Duodenal mucosa (tissue), 2 donors: ENCODE measurements at regions not wholly inside any gene's neighbourhood (a gene's known extent, or its start where the extent isn't known, plus 50 kb on each side); places are given as distances from the start of the nearest gene placed in this dataset.

ENCODE experiments used
- H3K27ac ChIP-seq: one replicate; pipeline ENCODE4 v1.7.0; 2013; ENCODE audit warnings: low read depth, low read length
- H3K27me3 ChIP-seq, 2 donors: one replicate each; pipeline ENCODE4 v1.7.0; 2013; ENCODE audit warnings: low read length in 2 of 2, control low read depth in 1 of 2; ENCODE audit not compliant: insufficient read depth in 2 of 2, control insufficient read depth in 1 of 2
- H3K36me3 ChIP-seq, 2 donors: one replicate each; pipeline ENCODE4 v1.7.0; 2013; ENCODE audit warnings: low read length in 2 of 2, control low read depth in 1 of 2; ENCODE audit not compliant: insufficient read depth in 2 of 2, control insufficient read depth in 1 of 2
- H3K4me1 ChIP-seq, 2 donors: one replicate each; pipeline ENCODE4 v1.7.0; 2013; ENCODE audit warnings: low read length in 2 of 2, control low read depth in 1 of 2; ENCODE audit not compliant: insufficient read depth in 2 of 2, control insufficient read depth in 1 of 2
- H3K4me3 ChIP-seq, 2 donors: one replicate each; pipeline ENCODE4 v1.7.0; 2013; ENCODE audit warnings: low read length in 2 of 2, low read depth in 1 of 2
- H3K9ac ChIP-seq, 2 donors: one replicate each; pipeline ENCODE4 v1.7.0; 2013; ENCODE audit warnings: low read length in 2 of 2, low read depth in 1 of 2
- H3K9me3 ChIP-seq, 2 donors: one replicate each; pipeline ENCODE4 v1.7.0; 2013; ENCODE audit warnings: low read length in 2 of 2, control low read depth in 1 of 2; ENCODE audit not compliant: control insufficient read depth in 1 of 2

DNA sequence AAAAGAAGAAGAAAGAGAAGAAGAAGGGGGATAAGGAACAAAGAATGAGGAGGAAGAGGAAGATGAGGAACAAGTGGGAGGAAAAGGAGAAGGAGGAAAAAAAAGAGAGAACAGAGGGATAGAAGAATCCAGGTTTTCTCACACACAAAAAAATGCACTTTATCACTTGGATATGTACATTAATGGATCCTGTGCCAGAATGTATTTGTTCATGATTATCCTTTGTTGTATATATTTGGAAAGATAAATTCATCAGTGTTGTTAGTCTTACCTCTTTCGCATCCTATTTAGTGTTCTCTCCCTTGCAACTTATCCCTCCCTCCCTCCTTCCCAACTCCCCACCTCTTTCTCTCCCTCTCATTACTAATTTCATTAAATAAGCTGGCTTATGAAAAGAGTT is 298.8 kb downstream of the SLCO4C1 start:
- H3K36me3 ChIP-seq = no peaks in the 10 kb centered on the region
- no peak overlapping the region for H3K27ac ChIP-seq
- no peaks in the 10 kb centered on the region for H3K4me1 ChIP-seq
- peaks cover 0 to 4% of the 10 kb centered on the region in 2 donors for H3K9me3 ChIP-seq
- H3K27me3 ChIP-seq = no peaks in the 10 kb centered on the region
- H3K4me3 ChIP-seq = no peak overlapping the region
- no peak overlapping the region for H3K9ac ChIP-seq

DNA sequence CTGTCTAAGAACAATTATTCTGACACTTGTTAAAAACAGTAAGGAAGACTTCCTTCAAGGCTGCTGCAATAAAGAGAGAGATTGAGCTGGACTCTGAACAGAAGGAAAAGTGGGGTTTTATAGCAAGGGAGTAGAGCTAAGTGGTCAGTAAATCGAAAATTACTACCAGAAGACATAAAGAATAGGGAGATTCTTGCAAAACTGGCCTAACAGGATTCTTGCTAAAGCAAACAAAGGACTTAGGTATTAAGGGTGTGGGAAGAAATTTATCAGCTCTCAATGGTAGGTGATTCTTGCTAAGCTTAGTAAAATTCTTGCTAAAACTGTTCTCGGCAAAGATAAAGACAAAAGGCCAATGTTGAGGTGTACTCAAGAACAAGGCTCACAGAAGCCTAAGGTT is 300.5 kb downstream of the SLCO4C1 start:
- H3K27me3 ChIP-seq = no peaks in the 10 kb centered on the region
- H3K27ac ChIP-seq = no peak overlapping the region
- no peaks in the 10 kb centered on the region for H3K4me1 ChIP-seq
- H3K36me3 ChIP-seq = no peaks in the 10 kb centered on the region
- no peak overlapping the region for H3K9ac ChIP-seq
- no peak overlapping the region for H3K4me3 ChIP-seq
- H3K9me3 ChIP-seq = peaks cover 0 to 3% of the 10 kb centered on the region in 2 donors

DNA sequence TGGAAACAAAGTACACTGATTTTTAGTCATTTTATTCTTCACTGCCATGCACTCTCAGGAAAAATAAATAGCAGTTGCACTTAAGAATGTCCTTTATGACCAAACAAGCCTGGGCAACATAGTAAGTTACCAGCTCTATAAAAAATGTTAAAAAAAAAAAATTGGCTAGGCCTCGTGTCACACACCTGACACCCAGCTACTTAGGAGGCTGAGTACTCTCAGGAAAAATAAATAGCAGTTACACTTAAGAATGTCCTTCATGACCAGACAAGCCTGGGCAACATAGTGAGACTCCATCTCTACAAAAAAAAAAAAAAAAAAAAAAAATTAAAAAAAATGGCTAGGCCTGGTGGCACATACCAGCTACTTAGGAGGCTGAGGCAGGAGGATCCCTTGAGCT is 304.6 kb downstream of the SLCO4C1 start:
- Histone ChIP-seq H3K36me3 (no peaks in the 10 kb centered on the region), H3K27ac (no peak overlapping the region), H3K9ac (no peak overlapping the region), H3K27me3 (no peaks in the 10 kb centered on the region), H3K9me3 (no peaks in the 10 kb centered on the region), H3K4me3 (no peak overlapping the region), H3K4me1 (no peaks in the 10 kb centered on the region)

DNA sequence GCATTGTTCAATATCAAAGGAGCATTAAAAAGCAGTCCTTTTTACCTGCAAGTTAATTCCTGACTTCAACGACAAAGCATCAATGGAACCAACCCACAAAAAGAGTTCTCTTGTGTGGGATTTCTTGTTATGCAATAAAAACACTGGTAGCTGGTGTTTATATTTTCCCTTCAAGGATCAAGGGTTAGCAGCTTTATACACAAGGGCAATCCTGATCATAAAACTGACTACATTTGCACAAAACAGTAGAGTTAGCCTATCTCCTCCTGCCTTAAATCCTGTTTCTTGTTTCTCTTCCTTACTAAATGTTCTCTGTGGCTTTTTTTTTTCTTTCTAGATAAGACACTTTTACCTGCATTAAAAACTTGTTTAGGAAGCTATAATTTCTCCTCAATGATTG is 306.4 kb downstream of the SLCO4C1 start:
- no peak overlapping the region for H3K4me3 ChIP-seq
- H3K27me3 ChIP-seq = no peaks in the 10 kb centered on the region
- no peak overlapping the region for H3K9ac ChIP-seq
- no peaks in the 10 kb centered on the region for H3K9me3 ChIP-seq
- H3K27ac ChIP-seq = no peak overlapping the region
- H3K36me3 ChIP-seq = no peaks in the 10 kb centered on the region
- no peaks in the 10 kb centered on the region for H3K4me1 ChIP-seq

DNA sequence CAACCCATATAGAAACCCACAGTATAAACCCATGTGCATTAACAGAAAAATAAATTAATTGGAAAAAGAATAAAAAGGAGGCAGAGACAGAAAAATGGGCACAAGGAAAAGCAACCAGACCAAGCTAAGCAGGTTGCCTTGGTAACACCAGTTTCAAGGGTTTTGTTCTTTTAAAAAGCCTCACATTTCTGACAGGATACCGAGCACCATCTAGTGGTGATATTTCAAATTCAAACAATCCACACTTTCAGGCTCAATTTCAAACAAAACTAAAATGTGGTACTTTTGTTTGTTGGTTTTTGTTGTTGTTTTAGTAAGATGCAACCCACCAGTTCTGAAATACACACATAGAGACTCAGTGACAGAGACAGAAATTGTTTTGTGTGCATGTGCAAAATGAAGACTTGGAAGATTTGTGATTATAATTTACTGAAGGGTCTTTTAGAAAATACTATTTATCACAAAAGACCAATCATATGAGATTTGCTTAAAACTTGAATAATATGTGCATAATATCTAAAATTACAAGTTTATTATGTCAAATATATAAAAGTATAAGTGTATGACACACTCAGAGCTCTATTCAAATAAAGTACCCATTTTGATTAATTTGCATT is 318.2 kb downstream of the SLCO4C1 start:
- H3K9me3 ChIP-seq = no peaks in the 10 kb centered on the region
- no peaks in the 10 kb centered on the region for H3K27me3 ChIP-seq

DNA sequence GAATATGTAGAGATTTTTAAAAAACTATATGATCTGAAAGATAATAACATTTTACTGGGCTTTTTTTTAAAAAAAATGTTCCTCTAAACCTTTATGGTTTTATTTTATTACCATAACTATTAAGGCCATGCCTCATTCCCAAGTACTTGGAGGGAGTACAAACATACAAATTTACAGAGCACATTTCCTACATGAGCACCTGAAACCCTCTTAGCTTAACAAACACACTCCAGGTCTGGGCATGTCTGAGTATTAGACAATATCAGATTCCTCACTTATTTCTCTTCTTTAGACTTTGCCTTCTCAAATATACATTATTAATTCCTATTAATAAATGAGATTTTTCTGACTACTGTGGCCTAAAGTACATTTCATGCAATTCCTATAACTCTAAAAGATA is 319.2 kb downstream of the SLCO4C1 start:
- no peaks in the 10 kb centered on the region for H3K27me3 ChIP-seq
- H3K9me3 ChIP-seq = no peaks in the 10 kb centered on the region
- H3K27ac ChIP-seq = no peak overlapping the region

More for the DNA sequence above, 318.2 kb downstream of the SLCO4C1 start:
- Histone ChIP-seq H3K4me3 (no peak overlapping the region), H3K4me1 (no peaks in the 10 kb centered on the region), H3K9ac (no peak overlapping the region), H3K27ac (no peak overlapping the region), H3K36me3 (no peaks in the 10 kb centered on the region)

DNA sequence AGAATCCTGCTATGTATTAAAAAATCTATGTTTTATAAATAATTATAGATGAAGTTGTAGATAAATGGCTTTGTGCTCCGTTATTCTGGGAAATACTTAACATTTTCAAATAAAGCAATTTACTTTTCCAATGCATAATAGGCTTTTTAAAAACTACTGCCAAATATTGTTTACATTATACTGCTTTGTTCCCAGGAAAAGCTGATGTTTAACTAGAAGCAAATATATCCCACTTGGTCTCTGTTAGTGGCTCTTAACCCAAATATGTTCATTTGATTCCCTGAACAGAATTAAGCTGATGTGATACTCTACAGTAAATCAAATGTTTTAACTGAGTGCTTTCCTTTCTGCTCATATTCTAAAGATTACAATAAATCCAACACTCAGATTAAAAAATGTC is 326.3 kb downstream of the SLCO4C1 start:
- no peaks in the 10 kb centered on the region for H3K36me3 ChIP-seq
- H3K9me3 ChIP-seq = no peaks in the 10 kb centered on the region
- no peak overlapping the region for H3K9ac ChIP-seq
- H3K4me3 ChIP-seq = no peak overlapping the region
- H3K4me1 ChIP-seq = no peaks in the 10 kb centered on the region
- no peak overlapping the region for H3K27ac ChIP-seq
- no peaks in the 10 kb centered on the region for H3K27me3 ChIP-seq

More for the DNA sequence above, 319.2 kb downstream of the SLCO4C1 start:
- Histone ChIP-seq H3K36me3 (no peaks in the 10 kb centered on the region), H3K4me3 (no peak overlapping the region), H3K4me1 (no peaks in the 10 kb centered on the region), H3K9ac (no peak overlapping the region)

DNA sequence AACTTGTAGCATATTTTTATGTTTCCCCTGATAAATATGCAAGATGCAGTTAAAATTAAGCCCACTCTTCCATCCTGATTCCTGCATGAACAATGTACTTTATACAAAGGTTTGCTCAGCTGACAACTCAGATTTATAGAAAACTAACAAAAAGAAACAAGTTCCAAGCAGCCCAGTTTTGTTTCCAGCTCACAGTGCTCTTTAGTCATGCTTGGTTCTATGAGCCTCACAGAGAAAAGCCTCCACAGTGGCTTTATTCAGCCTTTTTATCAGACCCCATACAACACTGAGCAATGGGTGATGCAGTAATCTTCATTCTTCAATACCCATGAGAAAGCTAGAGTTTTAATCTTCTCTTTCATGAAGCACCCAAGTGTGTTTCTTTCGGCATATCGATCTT is 329.6 kb downstream of the SLCO4C1 start:
- Histone ChIP-seq H3K27ac (no peak overlapping the region), H3K4me3 (no peak overlapping the region), H3K9me3 (no peaks in the 10 kb centered on the region), H3K9ac (no peak overlapping the region), H3K27me3 (no peaks in the 10 kb centered on the region), H3K4me1 (no peaks in the 10 kb centered on the region), H3K36me3 (no peaks in the 10 kb centered on the region)

DNA sequence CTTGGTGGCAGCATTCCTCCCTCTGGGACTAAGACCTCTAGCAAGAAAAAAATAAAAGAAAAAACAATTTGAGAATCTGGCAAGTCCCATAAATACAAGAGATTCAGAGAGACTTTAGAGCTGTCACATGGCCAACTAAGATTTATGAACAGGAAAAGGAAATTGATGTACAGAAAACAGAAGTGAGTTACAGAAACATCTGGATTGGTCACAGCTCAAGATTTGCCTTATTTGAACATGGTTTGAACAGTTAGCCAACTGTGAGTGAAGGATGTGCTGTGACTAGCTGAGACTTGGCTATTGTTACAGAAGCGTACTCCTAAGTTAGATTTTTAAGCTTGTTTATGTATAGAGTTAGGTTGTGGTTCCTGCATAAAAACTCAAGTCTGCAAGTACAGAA is 340.2 kb downstream of the SLCO4C1 start:
- Histone ChIP-seq H3K4me3 (no peak overlapping the region), H3K9me3 (no peaks in the 10 kb centered on the region), H3K27ac (no peak overlapping the region), H3K9ac (no peak overlapping the region), H3K36me3 (no peaks in the 10 kb centered on the region), H3K27me3 (no peaks in the 10 kb centered on the region), H3K4me1 (no peaks in the 10 kb centered on the region)

DNA sequence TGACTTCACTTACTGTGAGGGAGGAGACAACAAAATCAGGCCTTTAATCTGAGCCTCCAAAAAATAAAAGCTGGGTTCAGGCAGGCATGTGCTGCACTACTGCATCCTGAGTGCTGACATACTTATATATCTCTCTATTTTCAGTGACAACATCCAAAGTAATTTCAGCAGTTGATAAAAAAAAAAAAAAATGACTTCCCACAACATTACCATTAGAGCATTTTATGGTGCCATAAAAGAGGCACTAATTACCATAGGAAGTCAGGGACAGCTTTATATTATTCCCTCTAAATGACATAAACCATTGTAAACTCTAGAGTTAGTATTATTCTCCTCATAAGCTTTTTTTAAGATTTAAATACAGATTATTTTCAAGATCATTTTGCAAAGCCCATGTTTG is 346.1 kb downstream of the SLCO4C1 start:
- H3K4me3 ChIP-seq = no peak overlapping the region
- H3K36me3 ChIP-seq = no peaks in the 10 kb centered on the region
- H3K27ac ChIP-seq = no peak overlapping the region
- no peaks in the 10 kb centered on the region for H3K9me3 ChIP-seq
- no peak overlapping the region for H3K9ac ChIP-seq
- no peaks in the 10 kb centered on the region for H3K4me1 ChIP-seq
- no peaks in the 10 kb centered on the region for H3K27me3 ChIP-seq

DNA sequence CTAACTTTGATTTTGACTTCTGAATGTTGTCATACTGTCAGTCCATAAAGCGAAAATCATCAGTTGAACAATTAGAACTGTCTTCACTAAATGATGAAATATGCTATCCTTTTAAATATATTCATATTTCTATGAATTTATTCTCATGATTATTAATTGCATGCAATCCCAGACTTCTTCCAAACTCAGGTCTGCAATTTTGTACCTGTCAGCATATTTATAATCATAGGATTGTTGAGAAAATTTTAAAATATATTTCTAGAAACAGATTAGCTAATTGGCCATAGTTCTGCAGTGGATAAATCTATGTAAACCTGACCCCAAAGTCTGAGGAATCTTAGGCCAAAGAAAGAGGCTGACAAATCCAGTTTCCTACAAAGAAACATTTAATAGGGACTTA is 347.5 kb downstream of the SLCO4C1 start:
- H3K9me3 ChIP-seq = no peaks in the 10 kb centered on the region
- H3K27me3 ChIP-seq = no peaks in the 10 kb centered on the region
- no peak overlapping the region for H3K27ac ChIP-seq
- no peak overlapping the region for H3K9ac ChIP-seq
- H3K4me1 ChIP-seq = no peaks in the 10 kb centered on the region
- H3K4me3 ChIP-seq = no peak overlapping the region
- no peaks in the 10 kb centered on the region for H3K36me3 ChIP-seq
